K562 (cell line): ENCODE measurements at regions not wholly inside any gene's neighbourhood (a gene's known extent, or its start where the extent isn't known, plus 50 kb on each side); places are given as distances from the start of the nearest gene placed in this dataset.

Source experiments
- ATAC-seq: fragments of 200-7000 bp; cut with Tn5 transposase; 3 replicates; pipeline ENCODE4 v1.9.1; 2020; ENCODE audit warnings: moderate library complexity
- BruUV-seq: library from RNA; stranded (reverse); fragments of 400-500 nt; replicated peaks from 2 replicates; lab custom pipeline; 2021; lab: Mats Ljungman, UMichigan
- CTCF ChIA-PET: fragments of 300-600 bp; formaldehyde crosslinking; extraction: SDS; loops from one replicate; lab custom pipeline; 2021; ENCODE audit warnings: low intra/inter-chr PET ratio; lab: Yijun Ruan, JAX
- POLR2A ChIA-PET: fragments of 300-600, 350-650 bp; sonication (Branson Sonifier 250); formaldehyde crosslinking; extraction: SDS; loops from one replicate; lab custom pipeline; 2021; ENCODE audit warnings: antibody characterized with exemption, inconsistent platforms; lab: Yijun Ruan, JAX
- DNase-seq, 4 experiments: peaks; one replicate each; pipeline versions ENCODE4 v3.0.0 to v3.0.0-alpha.2; 2011 to 2018; ENCODE audit warnings: low spot score in 3 of 4, mixed read lengths in 3 of 4; ENCODE audit errors: extremely low read depth in 1 of 4
- FAIRE-seq: peaks from 2 replicates; lab custom pipeline; 2011; peaks lifted over from hg19 to GRCh38; lab: Jason Lieb, UNC
- H2AFZ ChIP-seq: 2 replicates; pipeline ENCODE4 v1.6.0; 2011; ENCODE audit warnings: low read depth, low read length, control low read depth, inconsistent platforms
- H3K27ac ChIP-seq: fragments of 200-600 bp; 3 replicates; pipeline ENCODE4 v1.8.0; 2011; ENCODE audit warnings: low read depth, mild to moderate bottlenecking, control low read depth, inconsistent platforms, low read length, moderate library complexity, mixed read lengths; ENCODE audit errors: extremely low read depth
- H3K27me3 ChIP-seq, 2 experiments: fragments of 300-600 bp in 1 of 2; 2 replicates in 1 of 2; 3 replicates in 1 of 2; pipeline versions ENCODE4 v1.6.0 to v1.8.0; 2011; ENCODE audit warnings: inconsistent platforms in 2 of 2, low read length in 2 of 2, mild to moderate bottlenecking in 1 of 2, mixed read lengths in 1 of 2, moderate library complexity in 1 of 2; ENCODE audit not compliant: control insufficient read depth in 2 of 2, insufficient read depth in 2 of 2
- H3K36me3 ChIP-seq: fragments of 300-600 bp; 3 replicates; pipeline ENCODE4 v1.8.0; 2011; ENCODE audit warnings: mild to moderate bottlenecking, low read length, inconsistent platforms; ENCODE audit not compliant: control insufficient read depth, insufficient read depth
- H3K4me1 ChIP-seq, 2 experiments: fragments of 200-600 bp in 1 of 2; replicated peaks in 1 of 2; 2 replicates in 1 of 2; 3 replicates in 1 of 2; pipeline versions ENCODE4 v1.5.1 to v1.8.0; 2011; ENCODE audit warnings: inconsistent platforms in 2 of 2, low read length in 2 of 2, mild to moderate bottlenecking in 1 of 2, mixed read lengths in 1 of 2, moderate library complexity in 1 of 2; ENCODE audit not compliant: control insufficient read depth in 2 of 2, insufficient read depth in 2 of 2
- H3K4me2 ChIP-seq: 2 replicates; pipeline ENCODE4 v1.6.1; 2011; ENCODE audit warnings: low read length, control low read depth, inconsistent platforms, mixed read lengths; ENCODE audit not compliant: insufficient read depth
- H3K4me3 ChIP-seq: fragments of 200-600 bp; sonication (generic), shearing (Covaris generic); 2 replicates; pipeline ENCODE4 v1.5.1; 2016; ENCODE audit warnings: control low read depth, inconsistent platforms
- H3K79me2 ChIP-seq: fragments of 200-600 bp; 3 replicates; pipeline ENCODE4 v1.8.0; 2011; ENCODE audit warnings: low read length, inconsistent platforms; ENCODE audit not compliant: control insufficient read depth, insufficient read depth
- H3K9ac ChIP-seq, 2 experiments: 2 replicates each; pipeline versions ENCODE4 v1.6.0 to v1.6.1; 2011; ENCODE audit warnings: low read depth in 2 of 2, low read length in 2 of 2, control low read depth in 1 of 2, inconsistent platforms in 1 of 2, mild to moderate bottlenecking in 1 of 2, mixed read lengths in 1 of 2; ENCODE audit not compliant: insufficient read depth in 1 of 2
- H3K9me1 ChIP-seq: one replicate; pipeline ENCODE4 v1.6.0; 2011; ENCODE audit warnings: inconsistent platforms, mild to moderate bottlenecking, low read length, moderate library complexity; ENCODE audit not compliant: control insufficient read depth, insufficient read depth
- H3K9me3 ChIP-seq: replicated peaks from 2 replicates; pipeline ENCODE4 v1.5.1; 2011; ENCODE audit warnings: low read depth, low read length, inconsistent platforms; ENCODE audit not compliant: control insufficient read depth, insufficient read depth
- H4K20me1 ChIP-seq: replicated peaks from 2 replicates; pipeline ENCODE4 v1.6.1; 2011; ENCODE audit warnings: low read length, inconsistent platforms, mixed read lengths; ENCODE audit not compliant: control insufficient read depth, insufficient read depth
- BRD9 ChIP-seq: fragments of 450-650 bp; IDR thresholded peaks from 2 replicates; pipeline ENCODE4 v1.6.1; 2018; ENCODE audit warnings: low read depth; ENCODE audit not compliant: partially characterized antibody
- CREBBP ChIP-seq: IDR thresholded peaks from one replicate; pipeline ENCODE4 v1.6.1; 2012; ENCODE audit warnings: low read depth, mild to moderate bottlenecking, control low read depth, inconsistent platforms, low read length
- ETS2 ChIP-seq: IDR thresholded peaks from 2 replicates; pipeline ENCODE4 v1.6.1; 2016; ENCODE audit warnings: borderline replicate concordance, missing genetic modification characterization, mild to moderate bottlenecking, moderate library complexity, missing compliant biosample characterization; ENCODE audit not compliant: poor library complexity, severe bottlenecking
- HDGF ChIP-seq: fragments of 450-650 bp; IDR thresholded peaks from 2 replicates; pipeline ENCODE4 v1.6.1; 2016
- HMG20B ChIP-seq: fragments of 250-450 bp; sonication (Bioruptor Pico); IDR thresholded peaks from 2 replicates; pipeline ENCODE4 v1.5.0; 2021; ENCODE audit warnings: mild to moderate bottlenecking
- MTA1 ChIP-seq: fragments of 450-650 bp; IDR thresholded peaks from 2 replicates; pipeline ENCODE4 v1.6.1; 2017; ENCODE audit warnings: borderline replicate concordance
- MYBL2 ChIP-seq, 2 experiments: fragments of 450-650 bp in 1 of 2; sonication (generic) in 1 of 2; formaldehyde crosslinking in 1 of 2; IDR thresholded peaks; 2 replicates each; pipeline versions ENCODE4 v1.6.1 to v1.8.1; 2017 to 2022; ENCODE audit warnings: borderline replicate concordance in 1 of 2, inconsistent platforms in 1 of 2, low read depth in 1 of 2, mild to moderate bottlenecking in 1 of 2, missing genetic modification reagents in 1 of 2, moderate library complexity in 1 of 2
- RBM17 ChIP-seq: fragments of 200-400 bp; formaldehyde crosslinking; IDR thresholded peaks from 2 replicates; pipeline ENCODE4 v1.6.1; 2017; ENCODE audit warnings: low read depth, mild to moderate bottlenecking, low read length, borderline replicate concordance
- SAFB ChIP-seq: fragments of 200-400 bp; formaldehyde crosslinking; IDR thresholded peaks from 2 replicates; pipeline ENCODE4 v1.6.1; 2017; ENCODE audit warnings: low read depth, low read length, borderline replicate concordance
- SRSF9 ChIP-seq: fragments of 200-400 bp; formaldehyde crosslinking; IDR thresholded peaks from 2 replicates; pipeline ENCODE4 v1.6.1; 2017; ENCODE audit warnings: low read depth, low read length, borderline replicate concordance
- ZNF282 ChIP-seq: sonication (generic); formaldehyde crosslinking; IDR thresholded peaks from 2 replicates; pipeline ENCODE4 v1.8.1; 2023; ENCODE audit warnings: missing genetic modification reagents
- ZNF699 ChIP-seq: fragments of 250-450 bp; sonication (Bioruptor Pico); IDR thresholded peaks from 2 replicates; pipeline ENCODE4 v1.8.0; 2021; ENCODE audit warnings: mild to moderate bottlenecking, moderate library complexity; ENCODE audit not compliant: insufficient replicate concordance
- in situ Hi-C: fragments of 300-500 bp; cut with MboI; formaldehyde crosslinking; loops from 4 replicates; pipeline ENCODE4 v1.15.0; 2018; ENCODE audit warnings: inconsistent platforms, mixed read lengths
- intact Hi-C: fragments of 100-400 bp; cut with micrococcal nuclease; formaldehyde crosslinking; loops from 2 replicates; pipeline ENCODE4 v1.14.2; 2022
- TF ChIP-seq, protein P1 (sequence below): fragments of 250-450 bp; sonication (Bioruptor Pico); IDR thresholded peaks from 2 replicates; pipeline ENCODE4 v1.5.0; 2021; ENCODE audit warnings: mild to moderate bottlenecking, borderline replicate concordance

GRCh38 chr13:109517517-109517916 is 268.9 kb downstream of the IRS2 start:
- Histone ChIP-seq H3K4me2 (no peak overlapping the region), H4K20me1 (no peaks in the 10 kb centered on the region), H3K9ac (no peak overlapping the region), H3K4me3 (no peak overlapping the region), H3K79me2 (no peaks in the 10 kb centered on the region), H3K27ac (no peak overlapping the region), H3K9me1 (no peaks in the 10 kb centered on the region), H2AFZ (no peak overlapping the region), H3K9me3 (no peaks in the 10 kb centered on the region), H3K4me1 (no peaks in the 10 kb centered on the region), H3K36me3 (no peaks in the 10 kb centered on the region), H3K27me3 (no peaks in the 10 kb centered on the region; a peak in 1 of 5 replicates)
- POLR2A ChIA-PET = no interaction called here
- no peak for DNase-seq
- FAIRE-seq = no peak
- no peak for ATAC-seq
- intact Hi-C loops = no loop called here
- CTCF ChIA-PET = no interaction called here
- TF ChIP-seq SAFB (no peak), ZNF282 (CRISPR knock-in tag) (no peak), MYBL2 (IDR thresholded peaks at IDR 0.05; ENCODE audit: low read depth) (no peak), MYBL2 (CRISPR knock-in tag; IDR thresholded peaks at IDR 0.05; ENCODE audit: borderline replicate concordance) (no peak), HDGF (no peak), SRSF9 (no peak), CREBBP (no peak), ETS2 (tag) (no peak), MTA1 (no peak), RBM17 (no peak), HMG20B (CRISPR knock-in tag) (no peak), ZNF699 (CRISPR knock-in tag) (no peak), BRD9 (no peak)
- TF ChIP-seq, protein P1, sequence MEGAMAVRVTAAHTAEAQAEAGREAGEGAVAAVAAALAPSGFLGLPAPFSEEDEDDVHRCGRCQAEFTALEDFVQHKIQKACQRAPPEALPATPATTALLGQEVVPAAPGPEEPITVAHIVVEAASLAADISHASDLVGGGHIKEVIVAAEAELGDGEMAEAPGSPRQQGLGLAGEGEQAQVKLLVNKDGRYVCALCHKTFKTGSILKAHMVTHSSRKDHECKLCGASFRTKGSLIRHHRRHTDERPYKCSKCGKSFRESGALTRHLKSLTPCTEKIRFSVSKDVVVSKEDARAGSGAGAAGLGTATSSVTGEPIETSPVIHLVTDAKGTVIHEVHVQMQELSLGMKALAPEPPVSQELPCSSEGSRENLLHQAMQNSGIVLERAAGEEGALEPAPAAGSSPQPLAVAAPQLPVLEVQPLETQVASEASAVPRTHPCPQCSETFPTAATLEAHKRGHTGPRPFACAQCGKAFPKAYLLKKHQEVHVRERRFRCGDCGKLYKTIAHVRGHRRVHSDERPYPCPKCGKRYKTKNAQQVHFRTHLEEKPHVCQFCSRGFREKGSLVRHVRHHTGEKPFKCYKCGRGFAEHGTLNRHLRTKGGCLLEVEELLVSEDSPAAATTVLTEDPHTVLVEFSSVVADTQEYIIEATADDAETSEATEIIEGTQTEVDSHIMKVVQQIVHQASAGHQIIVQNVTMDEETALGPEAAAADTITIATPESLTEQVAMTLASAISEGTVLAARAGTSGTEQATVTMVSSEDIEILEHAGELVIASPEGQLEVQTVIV = no peak
- in situ Hi-C loops = no loop called here
- BruUV-seq = no TSS peak
